K562 (cell line): ENCODE measurements at regions not wholly inside any gene's neighbourhood (a gene's known extent, or its start where the extent isn't known, plus 50 kb on each side); places are given as distances from the start of the nearest gene placed in this dataset.

Experiments
- CEBPB ChIP-seq: fragments of 450-650 bp; IDR thresholded peaks from 2 replicates; pipeline ENCODE4 v1.6.1; 2016; ENCODE audit warnings: missing genetic modification characterization, missing compliant biosample characterization
- GTF2F1 ChIP-seq: IDR thresholded peaks from 2 replicates; pipeline ENCODE4 v1.6.1; 2011; ENCODE audit warnings: low read depth, low read length, improper control_type of control experiment
- HDAC1 ChIP-seq, 2 experiments: fragments of 450-650 bp; IDR thresholded peaks; 2 replicates each; pipeline ENCODE4 v1.6.1; 2016 to 2017; ENCODE audit warnings: inconsistent platforms in 1 of 2, mild to moderate bottlenecking in 1 of 2, moderate library complexity in 1 of 2
- NCOR1 ChIP-seq: fragments of 450-650 bp; IDR thresholded peaks from 2 replicates; pipeline ENCODE4 v1.6.1; 2016; ENCODE audit warnings: mild to moderate bottlenecking, moderate library complexity
- ZBTB49 ChIP-seq: sonication (generic); formaldehyde crosslinking; IDR thresholded peaks from 2 replicates; pipeline ENCODE4 v1.8.0; 2022; ENCODE audit warnings: missing genetic modification reagents, mild to moderate bottlenecking, borderline replicate concordance
- TF ChIP-seq, protein P1 (sequence below): fragments of 200-800 bp; sonication (Bioruptor generic); IDR thresholded peaks from 2 replicates; pipeline ENCODE4 v1.6.1; 2016; ENCODE audit warnings: missing genetic modification characterization, missing compliant biosample characterization
- TF ChIP-seq, protein P2 (sequence below): fragments of 450-650 bp; IDR thresholded peaks from 2 replicates; pipeline ENCODE4 v1.6.1; 2016; ENCODE audit warnings: mild to moderate bottlenecking, moderate library complexity

DNA sequence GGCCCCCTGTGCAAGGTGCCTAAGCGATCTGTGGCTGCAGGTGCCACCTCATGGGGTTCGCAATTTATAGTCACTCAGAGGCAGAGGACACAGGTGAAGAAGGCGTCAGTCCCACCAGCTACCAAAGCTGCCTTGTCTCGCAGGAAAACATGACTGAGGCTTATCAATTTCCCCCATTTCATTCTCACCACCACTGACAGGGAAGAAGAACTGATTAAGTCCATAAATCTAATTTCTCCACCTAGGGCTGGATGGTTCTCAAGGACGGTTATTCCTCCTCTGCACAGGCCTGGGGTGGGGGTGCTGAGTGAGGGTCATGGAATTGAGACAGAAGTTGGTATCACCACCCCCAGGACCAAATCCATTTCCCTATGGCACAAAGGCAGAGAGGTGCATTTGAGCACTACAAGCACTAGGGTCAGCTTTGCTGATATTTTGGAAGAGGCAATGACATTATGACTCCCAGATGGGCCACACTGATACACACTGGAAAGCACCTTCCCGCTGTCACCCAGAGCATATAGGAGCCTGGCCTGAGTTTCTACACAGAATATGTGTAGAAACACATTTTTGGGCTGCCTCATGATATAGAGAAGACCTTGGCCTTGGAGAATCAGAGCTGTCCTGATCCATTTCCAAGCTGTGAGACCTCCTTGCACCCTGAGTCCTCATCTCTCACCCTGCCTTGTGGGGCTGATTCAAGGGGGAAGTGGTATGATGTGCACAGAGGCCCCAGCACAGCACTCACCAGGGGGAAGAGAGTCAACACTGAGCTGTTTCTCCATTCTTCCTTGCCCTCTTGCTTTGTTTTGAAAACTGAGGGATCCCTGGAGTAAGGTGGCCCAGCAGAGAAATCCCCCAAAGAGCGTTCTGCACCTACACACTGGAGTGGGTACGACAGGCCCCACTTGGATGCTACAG is 59.4 kb downstream of the PITPNM2 start (continued):
- TF ChIP-seq, protein P1, sequence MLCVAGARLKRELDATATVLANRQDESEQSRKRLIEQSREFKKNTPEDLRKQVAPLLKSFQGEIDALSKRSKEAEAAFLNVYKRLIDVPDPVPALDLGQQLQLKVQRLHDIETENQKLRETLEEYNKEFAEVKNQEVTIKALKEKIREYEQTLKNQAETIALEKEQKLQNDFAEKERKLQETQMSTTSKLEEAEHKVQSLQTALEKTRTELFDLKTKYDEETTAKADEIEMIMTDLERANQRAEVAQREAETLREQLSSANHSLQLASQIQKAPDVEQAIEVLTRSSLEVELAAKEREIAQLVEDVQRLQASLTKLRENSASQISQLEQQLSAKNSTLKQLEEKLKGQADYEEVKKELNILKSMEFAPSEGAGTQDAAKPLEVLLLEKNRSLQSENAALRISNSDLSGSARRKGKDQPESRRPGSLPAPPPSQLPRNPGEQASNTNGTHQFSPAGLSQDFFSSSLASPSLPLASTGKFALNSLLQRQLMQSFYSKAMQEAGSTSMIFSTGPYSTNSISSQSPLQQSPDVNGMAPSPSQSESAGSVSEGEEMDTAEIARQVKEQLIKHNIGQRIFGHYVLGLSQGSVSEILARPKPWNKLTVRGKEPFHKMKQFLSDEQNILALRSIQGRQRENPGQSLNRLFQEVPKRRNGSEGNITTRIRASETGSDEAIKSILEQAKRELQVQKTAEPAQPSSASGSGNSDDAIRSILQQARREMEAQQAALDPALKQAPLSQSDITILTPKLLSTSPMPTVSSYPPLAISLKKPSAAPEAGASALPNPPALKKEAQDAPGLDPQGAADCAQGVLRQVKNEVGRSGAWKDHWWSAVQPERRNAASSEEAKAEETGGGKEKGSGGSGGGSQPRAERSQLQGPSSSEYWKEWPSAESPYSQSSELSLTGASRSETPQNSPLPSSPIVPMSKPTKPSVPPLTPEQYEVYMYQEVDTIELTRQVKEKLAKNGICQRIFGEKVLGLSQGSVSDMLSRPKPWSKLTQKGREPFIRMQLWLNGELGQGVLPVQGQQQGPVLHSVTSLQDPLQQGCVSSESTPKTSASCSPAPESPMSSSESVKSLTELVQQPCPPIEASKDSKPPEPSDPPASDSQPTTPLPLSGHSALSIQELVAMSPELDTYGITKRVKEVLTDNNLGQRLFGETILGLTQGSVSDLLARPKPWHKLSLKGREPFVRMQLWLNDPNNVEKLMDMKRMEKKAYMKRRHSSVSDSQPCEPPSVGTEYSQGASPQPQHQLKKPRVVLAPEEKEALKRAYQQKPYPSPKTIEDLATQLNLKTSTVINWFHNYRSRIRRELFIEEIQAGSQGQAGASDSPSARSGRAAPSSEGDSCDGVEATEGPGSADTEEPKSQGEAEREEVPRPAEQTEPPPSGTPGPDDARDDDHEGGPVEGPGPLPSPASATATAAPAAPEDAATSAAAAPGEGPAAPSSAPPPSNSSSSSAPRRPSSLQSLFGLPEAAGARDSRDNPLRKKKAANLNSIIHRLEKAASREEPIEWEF (CRISPR knock-in tag) = no peak
- TF ChIP-seq GTF2F1 = no peak
- TF ChIP-seq CEBPB (tag) = no peak
- TF ChIP-seq, protein P2, sequence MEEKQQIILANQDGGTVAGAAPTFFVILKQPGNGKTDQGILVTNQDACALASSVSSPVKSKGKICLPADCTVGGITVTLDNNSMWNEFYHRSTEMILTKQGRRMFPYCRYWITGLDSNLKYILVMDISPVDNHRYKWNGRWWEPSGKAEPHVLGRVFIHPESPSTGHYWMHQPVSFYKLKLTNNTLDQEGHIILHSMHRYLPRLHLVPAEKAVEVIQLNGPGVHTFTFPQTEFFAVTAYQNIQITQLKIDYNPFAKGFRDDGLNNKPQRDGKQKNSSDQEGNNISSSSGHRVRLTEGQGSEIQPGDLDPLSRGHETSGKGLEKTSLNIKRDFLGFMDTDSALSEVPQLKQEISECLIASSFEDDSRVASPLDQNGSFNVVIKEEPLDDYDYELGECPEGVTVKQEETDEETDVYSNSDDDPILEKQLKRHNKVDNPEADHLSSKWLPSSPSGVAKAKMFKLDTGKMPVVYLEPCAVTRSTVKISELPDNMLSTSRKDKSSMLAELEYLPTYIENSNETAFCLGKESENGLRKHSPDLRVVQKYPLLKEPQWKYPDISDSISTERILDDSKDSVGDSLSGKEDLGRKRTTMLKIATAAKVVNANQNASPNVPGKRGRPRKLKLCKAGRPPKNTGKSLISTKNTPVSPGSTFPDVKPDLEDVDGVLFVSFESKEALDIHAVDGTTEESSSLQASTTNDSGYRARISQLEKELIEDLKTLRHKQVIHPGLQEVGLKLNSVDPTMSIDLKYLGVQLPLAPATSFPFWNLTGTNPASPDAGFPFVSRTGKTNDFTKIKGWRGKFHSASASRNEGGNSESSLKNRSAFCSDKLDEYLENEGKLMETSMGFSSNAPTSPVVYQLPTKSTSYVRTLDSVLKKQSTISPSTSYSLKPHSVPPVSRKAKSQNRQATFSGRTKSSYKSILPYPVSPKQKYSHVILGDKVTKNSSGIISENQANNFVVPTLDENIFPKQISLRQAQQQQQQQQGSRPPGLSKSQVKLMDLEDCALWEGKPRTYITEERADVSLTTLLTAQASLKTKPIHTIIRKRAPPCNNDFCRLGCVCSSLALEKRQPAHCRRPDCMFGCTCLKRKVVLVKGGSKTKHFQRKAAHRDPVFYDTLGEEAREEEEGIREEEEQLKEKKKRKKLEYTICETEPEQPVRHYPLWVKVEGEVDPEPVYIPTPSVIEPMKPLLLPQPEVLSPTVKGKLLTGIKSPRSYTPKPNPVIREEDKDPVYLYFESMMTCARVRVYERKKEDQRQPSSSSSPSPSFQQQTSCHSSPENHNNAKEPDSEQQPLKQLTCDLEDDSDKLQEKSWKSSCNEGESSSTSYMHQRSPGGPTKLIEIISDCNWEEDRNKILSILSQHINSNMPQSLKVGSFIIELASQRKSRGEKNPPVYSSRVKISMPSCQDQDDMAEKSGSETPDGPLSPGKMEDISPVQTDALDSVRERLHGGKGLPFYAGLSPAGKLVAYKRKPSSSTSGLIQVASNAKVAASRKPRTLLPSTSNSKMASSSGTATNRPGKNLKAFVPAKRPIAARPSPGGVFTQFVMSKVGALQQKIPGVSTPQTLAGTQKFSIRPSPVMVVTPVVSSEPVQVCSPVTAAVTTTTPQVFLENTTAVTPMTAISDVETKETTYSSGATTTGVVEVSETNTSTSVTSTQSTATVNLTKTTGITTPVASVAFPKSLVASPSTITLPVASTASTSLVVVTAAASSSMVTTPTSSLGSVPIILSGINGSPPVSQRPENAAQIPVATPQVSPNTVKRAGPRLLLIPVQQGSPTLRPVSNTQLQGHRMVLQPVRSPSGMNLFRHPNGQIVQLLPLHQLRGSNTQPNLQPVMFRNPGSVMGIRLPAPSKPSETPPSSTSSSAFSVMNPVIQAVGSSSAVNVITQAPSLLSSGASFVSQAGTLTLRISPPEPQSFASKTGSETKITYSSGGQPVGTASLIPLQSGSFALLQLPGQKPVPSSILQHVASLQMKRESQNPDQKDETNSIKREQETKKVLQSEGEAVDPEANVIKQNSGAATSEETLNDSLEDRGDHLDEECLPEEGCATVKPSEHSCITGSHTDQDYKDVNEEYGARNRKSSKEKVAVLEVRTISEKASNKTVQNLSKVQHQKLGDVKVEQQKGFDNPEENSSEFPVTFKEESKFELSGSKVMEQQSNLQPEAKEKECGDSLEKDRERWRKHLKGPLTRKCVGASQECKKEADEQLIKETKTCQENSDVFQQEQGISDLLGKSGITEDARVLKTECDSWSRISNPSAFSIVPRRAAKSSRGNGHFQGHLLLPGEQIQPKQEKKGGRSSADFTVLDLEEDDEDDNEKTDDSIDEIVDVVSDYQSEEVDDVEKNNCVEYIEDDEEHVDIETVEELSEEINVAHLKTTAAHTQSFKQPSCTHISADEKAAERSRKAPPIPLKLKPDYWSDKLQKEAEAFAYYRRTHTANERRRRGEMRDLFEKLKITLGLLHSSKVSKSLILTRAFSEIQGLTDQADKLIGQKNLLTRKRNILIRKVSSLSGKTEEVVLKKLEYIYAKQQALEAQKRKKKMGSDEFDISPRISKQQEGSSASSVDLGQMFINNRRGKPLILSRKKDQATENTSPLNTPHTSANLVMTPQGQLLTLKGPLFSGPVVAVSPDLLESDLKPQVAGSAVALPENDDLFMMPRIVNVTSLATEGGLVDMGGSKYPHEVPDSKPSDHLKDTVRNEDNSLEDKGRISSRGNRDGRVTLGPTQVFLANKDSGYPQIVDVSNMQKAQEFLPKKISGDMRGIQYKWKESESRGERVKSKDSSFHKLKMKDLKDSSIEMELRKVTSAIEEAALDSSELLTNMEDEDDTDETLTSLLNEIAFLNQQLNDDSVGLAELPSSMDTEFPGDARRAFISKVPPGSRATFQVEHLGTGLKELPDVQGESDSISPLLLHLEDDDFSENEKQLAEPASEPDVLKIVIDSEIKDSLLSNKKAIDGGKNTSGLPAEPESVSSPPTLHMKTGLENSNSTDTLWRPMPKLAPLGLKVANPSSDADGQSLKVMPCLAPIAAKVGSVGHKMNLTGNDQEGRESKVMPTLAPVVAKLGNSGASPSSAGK = no peak
- TF ChIP-seq NCOR1 = peak; percentile 20; the same call in 1 of the 2 replicates
- TF ChIP-seq HDAC1 (IDR thresholded peaks at IDR 0.05) = no peak
- TF ChIP-seq ZBTB49 = no peak
